Activated CD4-positive, alpha-beta memory T cell treated with anti-CD3 and anti-CD28 coated beads for 36 hours (primary cell): ENCODE measurements at regions not wholly inside any gene's neighbourhood (a gene's known extent, or its start where the extent isn't known, plus 50 kb on each side); places are given as distances from the start of the nearest gene placed in this dataset.

Experiments
- CTCF ChIA-PET: fragments of 350-600 bp; sonication (Branson Sonifier 250); formaldehyde crosslinking; loops from one replicate; lab custom pipeline; 2021; ENCODE audit warnings: antibody characterized with exemption, inconsistent platforms; lab: Charles Lee
- POLR2A ChIA-PET: fragments of 350-600 bp; sonication (Branson Sonifier 250); formaldehyde crosslinking; loops from one replicate; lab custom pipeline; 2021; ENCODE audit warnings: antibody characterized with exemption; lab: Charles Lee
- DNase-seq: peaks from one replicate; pipeline ENCODE4 v3.0.0-alpha.2; 2020
- H3K27ac Mint-ChIP-seq: one replicate; pipeline ENCODE4 v1.8.0; 2021; ENCODE audit warnings: mixed read lengths
- H3K27me3 Mint-ChIP-seq: one replicate; pipeline ENCODE4 v1.8.0; 2021; ENCODE audit warnings: mixed read lengths
- H3K36me3 Mint-ChIP-seq: one replicate; pipeline ENCODE4 v1.8.0; 2021; ENCODE audit warnings: mixed read lengths
- H3K4me1 Mint-ChIP-seq: one replicate; pipeline ENCODE4 v1.8.0; 2021; ENCODE audit warnings: low read depth, mixed read lengths
- H3K4me3 Mint-ChIP-seq: one replicate; pipeline ENCODE4 v1.8.0; 2021; ENCODE audit warnings: mild to moderate bottlenecking, mixed read lengths
- H3K9me3 Mint-ChIP-seq: one replicate; pipeline ENCODE4 v1.8.0; 2021; ENCODE audit warnings: mixed read lengths
- intact Hi-C: fragments of 100-400 bp; cut with micrococcal nuclease; formaldehyde crosslinking; loops from one replicate; pipeline ENCODE4 v1.15.1; 2023

DNA sequence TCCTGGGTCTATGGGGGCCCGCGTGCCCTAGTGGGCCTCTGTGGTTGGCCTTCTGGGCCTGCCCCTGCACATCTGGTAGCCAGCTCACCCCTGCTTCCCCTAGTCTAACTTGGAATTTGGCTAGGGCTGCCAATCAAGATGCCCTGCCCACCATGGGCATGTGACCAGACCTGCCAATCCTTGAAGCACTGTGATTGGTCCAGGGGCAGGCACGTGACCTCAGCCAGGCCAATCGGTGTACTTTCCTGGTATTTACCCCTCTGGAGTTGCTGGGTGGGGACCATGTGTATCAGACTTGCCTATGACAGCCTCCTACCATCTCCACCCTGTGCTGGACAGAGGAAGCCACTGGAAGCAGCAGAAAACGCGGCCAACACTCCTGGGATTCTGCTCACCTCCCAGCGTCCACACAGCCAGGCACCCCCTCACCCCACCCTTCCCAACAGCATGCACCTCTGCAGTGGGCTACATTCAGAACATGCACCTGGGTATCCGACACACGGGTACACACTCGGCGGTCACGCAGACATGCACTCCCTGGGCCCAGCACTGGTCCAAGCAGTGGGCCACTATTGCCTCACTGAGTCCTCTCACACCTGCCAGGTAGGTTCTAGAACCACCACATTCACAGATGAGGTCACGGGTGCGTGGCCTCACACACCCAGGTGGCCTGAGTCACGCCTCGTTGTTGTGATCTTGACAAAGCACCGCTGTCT lies 96.9 kb downstream of the RBFOX3 start:
- peaks cover 15% of the 10 kb centered on the region for H3K27me3 Mint-ChIP-seq
- DNase-seq = no peak
- H3K4me3 Mint-ChIP-seq = no peak overlapping the region
- ChIA-PET POLR2A (no interaction called here), CTCF (no interaction called here)
- no peak overlapping the region for H3K27ac Mint-ChIP-seq
- intact Hi-C loops = no loop called here
- no peaks in the 10 kb centered on the region for H3K4me1 Mint-ChIP-seq
- no peaks in the 10 kb centered on the region for H3K36me3 Mint-ChIP-seq
- peaks cover 3% of the 10 kb centered on the region for H3K9me3 Mint-ChIP-seq

DNA sequence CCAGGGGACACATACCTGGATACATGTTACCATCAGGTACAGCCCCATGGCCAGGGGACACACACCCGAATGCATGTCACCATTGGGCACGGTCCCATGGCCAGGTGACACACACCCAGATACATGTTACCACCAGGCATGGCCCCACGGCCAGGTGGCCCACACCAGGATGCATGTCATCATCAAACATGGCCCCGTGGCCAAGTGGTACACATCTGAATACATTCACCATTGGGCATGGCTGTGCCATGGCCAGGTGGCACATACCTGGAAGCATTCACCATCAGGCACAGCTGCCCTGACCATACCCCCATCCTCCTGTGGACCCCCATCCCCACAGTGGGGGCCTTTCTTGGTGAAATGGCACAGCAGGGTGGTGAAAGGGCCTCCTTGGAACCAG lies 97.6 kb downstream of the RBFOX3 start:
- ChIA-PET POLR2A (no interaction called here), CTCF (no interaction called here)
- Mint-ChIP-seq H3K4me3 (no peak overlapping the region), H3K4me1 (no peaks in the 10 kb centered on the region), H3K9me3 (peaks cover 3% of the 10 kb centered on the region), H3K27ac (no peak overlapping the region), H3K36me3 (no peaks in the 10 kb centered on the region), H3K27me3 (peaks cover 15% of the 10 kb centered on the region)
- DNase-seq = no peak
- intact Hi-C loops = no loop called here

DNA sequence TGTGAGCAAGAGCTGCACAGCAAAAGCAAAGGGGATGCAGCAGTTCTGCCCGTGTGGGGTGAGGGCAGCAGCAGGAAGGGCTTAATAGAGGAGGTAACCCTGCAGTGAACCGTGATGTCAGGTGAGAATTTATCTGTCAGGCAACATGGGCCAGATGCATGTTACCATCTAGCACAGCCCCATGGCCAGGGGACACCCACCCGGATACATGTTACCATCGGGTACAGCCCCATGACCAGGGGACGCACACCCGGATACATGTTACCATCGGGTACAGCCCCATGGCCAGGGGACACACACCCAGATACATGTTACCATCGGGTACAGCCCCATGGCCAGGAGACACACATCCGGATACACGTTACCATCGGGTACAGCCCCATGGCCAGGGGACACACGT lies 99.4 kb downstream of the RBFOX3 start:
- DNase-seq = no peak
- Mint-ChIP-seq H3K27me3 (peaks cover 7% of the 10 kb centered on the region), H3K27ac (no peak overlapping the region), H3K4me3 (no peak overlapping the region), H3K36me3 (no peaks in the 10 kb centered on the region), H3K4me1 (no peaks in the 10 kb centered on the region), H3K9me3 (peaks cover 3% of the 10 kb centered on the region)
- ChIA-PET CTCF (no interaction called here), POLR2A (no interaction called here)
- intact Hi-C loops = no loop called here

DNA sequence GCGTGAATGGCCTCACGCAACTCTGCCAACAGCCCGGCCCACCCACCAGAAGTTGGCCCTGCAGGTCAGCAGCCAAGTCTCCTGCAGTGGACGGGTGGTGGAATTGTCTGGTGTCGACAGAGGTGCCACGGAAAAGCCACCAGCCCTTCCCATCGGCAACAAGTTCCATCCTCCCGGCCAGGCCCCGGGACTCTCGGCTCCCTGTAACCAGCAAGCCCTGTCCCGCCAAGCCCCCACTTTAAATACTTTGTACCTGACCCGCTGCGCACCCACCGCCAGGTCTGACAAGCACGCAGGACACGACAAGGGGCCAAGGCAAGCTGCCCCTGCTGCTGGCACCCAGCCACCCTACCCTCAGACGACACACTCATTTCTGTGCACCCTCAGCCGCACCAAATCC lies 100.8 kb downstream of the RBFOX3 start:
- ChIA-PET POLR2A (no interaction called here), CTCF (no interaction called here)
- intact Hi-C loops = no loop called here
- Mint-ChIP-seq H3K27me3 (no peaks in the 10 kb centered on the region), H3K4me3 (no peak overlapping the region), H3K27ac (no peak overlapping the region), H3K4me1 (no peaks in the 10 kb centered on the region), H3K9me3 (peaks cover 3% of the 10 kb centered on the region), H3K36me3 (no peaks in the 10 kb centered on the region)
- DNase-seq = no peak

DNA sequence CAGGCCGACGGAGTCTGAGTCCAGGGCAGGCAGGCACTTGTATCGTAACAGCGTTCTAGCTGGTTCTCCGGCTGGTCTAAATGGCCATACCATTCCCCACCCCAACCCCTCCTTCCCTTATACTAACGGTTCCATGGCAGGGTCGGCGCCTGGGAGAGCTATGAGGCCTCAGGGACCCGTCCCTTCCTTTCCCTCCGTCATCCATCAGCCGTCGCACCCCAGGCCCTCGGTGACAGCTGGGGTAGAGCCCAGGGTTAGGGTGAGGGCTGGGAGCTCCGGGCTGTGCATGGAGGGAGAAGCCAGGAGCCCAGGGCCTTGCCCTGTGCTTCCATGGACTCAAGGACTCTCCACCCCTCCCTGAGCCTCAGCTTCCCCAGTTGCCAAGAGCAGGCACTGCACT lies 101.4 kb downstream of the RBFOX3 start:
- H3K4me3 Mint-ChIP-seq = no peak overlapping the region
- CTCF ChIA-PET = no interaction called here
- peaks cover 3% of the 10 kb centered on the region for H3K27me3 Mint-ChIP-seq
- H3K9me3 Mint-ChIP-seq = peaks cover 3% of the 10 kb centered on the region
- DNase-seq = no peak
- H3K36me3 Mint-ChIP-seq = no peaks in the 10 kb centered on the region
- POLR2A ChIA-PET = no interaction called here
- H3K4me1 Mint-ChIP-seq = no peaks in the 10 kb centered on the region
- no peak overlapping the region for H3K27ac Mint-ChIP-seq
- intact Hi-C loops = no loop called here

DNA sequence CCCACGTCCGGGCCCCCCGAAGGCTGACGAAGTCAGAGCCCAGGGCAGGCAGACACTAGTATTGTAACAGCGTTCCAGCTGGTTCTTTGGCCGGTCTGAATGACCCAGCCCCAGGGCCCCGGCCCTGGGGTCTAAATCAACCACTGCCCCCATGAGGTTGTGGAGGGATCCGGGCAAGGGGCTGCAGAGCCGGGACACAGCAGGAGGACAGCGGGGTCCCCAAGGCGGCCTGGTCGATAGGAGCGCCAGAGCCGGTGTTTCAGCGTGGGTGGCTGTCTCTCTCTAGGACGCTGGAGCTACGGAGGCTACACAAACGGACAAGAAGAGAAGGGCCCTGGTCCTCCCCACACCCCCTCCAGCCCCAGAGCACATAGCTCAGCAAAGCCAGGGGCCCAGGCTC lies 101.8 kb downstream of the RBFOX3 start:
- no peaks in the 10 kb centered on the region for H3K36me3 Mint-ChIP-seq
- POLR2A ChIA-PET = no interaction called here
- H3K9me3 Mint-ChIP-seq = peaks cover 3% of the 10 kb centered on the region
- intact Hi-C loops = no loop called here
- DNase-seq = no peak
- H3K4me3 Mint-ChIP-seq = no peak overlapping the region
- CTCF ChIA-PET = no interaction called here
- H3K4me1 Mint-ChIP-seq = no peaks in the 10 kb centered on the region
- H3K27ac Mint-ChIP-seq = no peak overlapping the region
- H3K27me3 Mint-ChIP-seq = peaks cover 4% of the 10 kb centered on the region

DNA sequence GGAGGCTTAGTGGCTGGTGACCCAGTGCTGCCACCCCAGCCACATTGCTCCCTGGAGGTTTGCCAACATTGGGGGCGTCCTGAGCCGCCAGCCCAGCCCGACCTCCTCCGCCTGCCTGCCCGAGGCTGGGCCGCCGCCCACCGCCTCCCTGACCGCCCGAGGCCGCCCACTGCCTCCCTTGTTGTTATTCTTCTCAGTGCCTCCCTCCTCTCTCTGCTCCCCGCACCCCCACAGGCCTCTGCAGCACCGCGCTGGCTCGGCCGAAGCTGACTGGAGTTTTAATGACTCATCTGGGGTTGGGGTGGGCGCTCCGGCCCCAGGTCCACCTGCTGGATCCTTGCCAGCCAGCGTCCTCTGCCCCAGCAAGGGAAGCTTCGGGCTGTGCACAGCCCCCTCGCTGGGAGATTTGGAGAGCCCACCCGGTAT lies 102.5 kb downstream of the RBFOX3 start:
- H3K27me3 Mint-ChIP-seq = peaks cover 6% of the 10 kb centered on the region
- H3K4me3 Mint-ChIP-seq = no peak overlapping the region
- no peaks in the 10 kb centered on the region for H3K36me3 Mint-ChIP-seq
- no peaks in the 10 kb centered on the region for H3K4me1 Mint-ChIP-seq
- no peak overlapping the region for H3K27ac Mint-ChIP-seq
- intact Hi-C loops = no loop called here
- ChIA-PET POLR2A (no interaction called here), CTCF (no interaction called here)
- DNase-seq = no peak
- H3K9me3 Mint-ChIP-seq = peaks cover 3% of the 10 kb centered on the region

DNA sequence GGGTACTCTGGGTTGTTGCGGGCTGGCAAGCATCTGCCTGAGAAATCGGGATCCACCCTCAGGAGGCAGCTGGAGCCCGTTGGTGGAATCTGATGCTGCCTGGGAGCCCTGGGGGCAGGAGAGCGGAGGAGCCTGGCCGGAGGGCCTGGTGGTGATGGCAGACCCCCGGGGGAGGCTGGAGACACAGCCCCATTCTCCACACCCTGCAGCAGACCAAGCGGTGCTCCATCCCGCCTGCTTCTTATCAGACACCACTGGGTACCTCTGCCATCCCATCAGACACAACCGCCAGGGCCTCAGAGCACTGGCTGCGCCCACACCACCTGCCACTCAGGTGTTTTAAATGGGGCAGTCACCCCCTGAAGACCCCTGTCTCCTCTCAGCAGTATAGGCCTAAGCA lies 103.9 kb downstream of the RBFOX3 start:
- CTCF ChIA-PET = no interaction called here

DNA sequence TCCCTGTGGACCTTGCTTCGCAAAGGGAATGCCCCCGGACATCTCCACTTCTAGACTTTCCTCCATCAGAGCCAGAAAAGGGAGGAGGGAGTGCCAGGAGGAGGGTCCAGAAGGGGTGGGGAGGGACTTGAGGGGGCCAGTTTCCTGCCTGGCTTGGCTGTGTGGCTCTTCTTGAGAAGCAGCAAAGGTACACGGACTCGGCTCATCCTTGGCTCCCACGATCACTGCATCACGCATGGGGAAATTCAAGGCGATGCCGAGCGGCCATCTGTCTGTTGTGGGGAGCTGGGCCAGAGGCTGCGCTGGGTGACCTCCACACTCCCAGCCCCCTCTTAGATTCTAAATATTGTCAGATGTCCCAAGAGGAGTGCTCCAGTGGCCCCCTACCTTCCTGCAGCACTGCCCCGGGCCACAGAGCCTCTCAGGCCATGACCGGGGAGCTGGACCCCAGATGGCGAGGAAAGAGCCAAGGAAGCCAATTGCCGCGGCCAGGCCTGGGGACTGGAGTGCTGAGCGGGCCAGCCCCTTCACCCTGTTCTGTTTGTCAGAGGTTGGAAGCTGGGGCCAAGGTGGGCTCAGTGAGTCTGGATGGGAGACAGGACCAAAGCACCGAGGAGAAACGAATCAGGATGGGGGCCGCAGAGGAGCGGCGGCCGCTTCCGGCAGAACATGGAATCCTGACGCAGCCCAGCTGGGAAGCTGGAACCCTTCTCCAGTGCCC lies 104.5 kb downstream of the RBFOX3 start:
- Mint-ChIP-seq H3K27me3 (peaks cover 18% of the 10 kb centered on the region), H3K4me1 (no peaks in the 10 kb centered on the region), H3K36me3 (no peaks in the 10 kb centered on the region), H3K9me3 (peaks cover 2% of the 10 kb centered on the region), H3K4me3 (no peak overlapping the region), H3K27ac (no peak overlapping the region)
- intact Hi-C loops = no loop called here
- POLR2A ChIA-PET = no interaction called here
- CTCF ChIA-PET = no interaction called here
- no peak for DNase-seq

More for the DNA sequence above, 103.9 kb downstream of the RBFOX3 start:
- intact Hi-C loops = no loop called here
- POLR2A ChIA-PET = no interaction called here
- H3K9me3 Mint-ChIP-seq = peaks cover 3% of the 10 kb centered on the region
- no peaks in the 10 kb centered on the region for H3K4me1 Mint-ChIP-seq
- no peak overlapping the region for H3K4me3 Mint-ChIP-seq
- no peak overlapping the region for H3K27ac Mint-ChIP-seq
- no peak for DNase-seq
- H3K36me3 Mint-ChIP-seq = no peaks in the 10 kb centered on the region
- H3K27me3 Mint-ChIP-seq = peaks cover 14% of the 10 kb centered on the region

DNA sequence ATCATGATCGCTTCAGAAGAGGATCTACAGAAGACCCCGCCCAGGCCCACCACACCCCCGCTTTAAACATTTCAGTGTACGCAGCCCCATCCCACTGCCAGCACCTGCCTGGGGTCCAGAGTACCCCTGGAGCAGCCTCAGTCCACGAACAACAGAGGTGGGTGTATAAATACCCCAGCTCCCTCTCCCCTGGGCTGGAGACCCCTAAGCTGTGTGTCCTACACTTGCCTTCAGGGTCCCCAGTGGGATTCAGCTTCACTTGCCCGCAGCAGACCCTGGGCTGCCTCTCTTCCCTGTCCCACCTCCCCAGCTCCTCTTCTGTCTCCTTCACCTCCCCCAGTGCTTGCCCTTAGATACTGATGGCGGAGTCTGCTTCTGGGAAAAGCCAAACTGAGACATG lies 105.7 kb downstream of the RBFOX3 start:
- Mint-ChIP-seq H3K4me1 (no peaks in the 10 kb centered on the region), H3K9me3 (no peaks in the 10 kb centered on the region), H3K36me3 (no peaks in the 10 kb centered on the region), H3K4me3 (no peak overlapping the region), H3K27me3 (peaks cover 25% of the 10 kb centered on the region), H3K27ac (no peak overlapping the region)
- ChIA-PET POLR2A (no interaction called here), CTCF (no interaction called here)
- DNase-seq = no peak
- intact Hi-C loops = no loop called here

DNA sequence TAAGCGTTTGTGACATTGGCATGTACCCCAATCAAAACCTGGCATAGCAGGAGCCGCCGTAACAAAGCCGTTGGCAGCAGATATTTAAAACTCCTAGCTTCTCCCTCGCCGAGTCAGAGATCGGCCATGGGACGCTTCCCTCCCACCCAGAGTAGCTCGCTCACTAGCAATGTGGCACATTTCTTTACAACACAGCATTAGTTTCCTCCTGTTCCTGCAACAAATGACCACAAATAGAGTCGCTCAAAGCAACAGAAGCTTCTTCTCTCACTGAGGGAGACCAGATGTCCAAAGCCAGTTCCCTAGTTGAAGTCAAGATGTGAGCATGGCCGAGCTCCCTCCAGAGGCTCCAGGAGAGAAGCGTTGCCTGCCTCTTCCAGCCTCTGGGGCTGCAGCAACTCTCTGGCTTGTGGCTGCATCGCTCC lies 106.7 kb downstream of the RBFOX3 start:
- Mint-ChIP-seq H3K27ac (no peak overlapping the region), H3K4me1 (no peaks in the 10 kb centered on the region), H3K27me3 (peaks cover 26% of the 10 kb centered on the region), H3K9me3 (no peaks in the 10 kb centered on the region), H3K4me3 (no peak overlapping the region), H3K36me3 (no peaks in the 10 kb centered on the region)
- CTCF ChIA-PET = no interaction called here
- intact Hi-C loops = no loop called here
- no peak for DNase-seq
- POLR2A ChIA-PET = no interaction called here

DNA sequence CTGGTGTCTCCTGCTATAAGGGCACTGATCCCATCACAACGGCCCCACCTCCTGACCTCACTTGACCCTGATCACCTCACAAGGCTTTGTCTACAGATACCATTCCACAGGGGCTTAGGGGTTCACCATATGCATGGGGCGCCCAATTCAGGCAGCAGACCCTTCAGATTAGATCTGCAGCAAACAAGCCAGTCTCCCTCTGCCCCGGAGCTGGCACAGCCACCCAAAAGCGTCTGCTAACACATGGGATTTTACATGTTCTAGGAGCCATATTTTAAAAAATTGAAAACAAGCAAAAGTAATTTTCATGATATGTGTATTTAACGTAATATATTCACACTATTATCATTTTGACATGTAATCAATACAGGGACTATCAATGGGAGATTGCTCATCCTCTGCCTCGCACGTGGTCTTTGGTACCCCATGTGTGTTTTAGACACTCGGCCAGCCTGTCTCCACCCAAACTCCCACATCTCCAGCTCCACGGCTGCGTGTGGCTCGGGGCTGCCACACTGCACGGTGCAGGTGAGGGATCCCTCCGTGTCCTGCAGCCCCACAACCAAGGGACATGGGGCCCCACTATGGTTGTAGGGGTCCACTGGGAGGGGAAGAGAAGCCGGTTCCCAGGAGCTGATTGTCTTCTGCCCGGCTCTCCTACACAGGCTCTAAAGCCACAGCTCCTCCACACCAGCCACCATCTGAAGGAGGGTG lies 107.6 kb downstream of the RBFOX3 start:
- CTCF ChIA-PET = no interaction called here

More for the DNA sequence above, 107.6 kb downstream of the RBFOX3 start:
- no peaks in the 10 kb centered on the region for H3K36me3 Mint-ChIP-seq
- H3K27ac Mint-ChIP-seq = no peak overlapping the region
- no peaks in the 10 kb centered on the region for H3K9me3 Mint-ChIP-seq
- H3K4me3 Mint-ChIP-seq = no peak overlapping the region
- intact Hi-C loops = no loop called here
- POLR2A ChIA-PET = no interaction called here
- no peak for DNase-seq
- peaks cover 27% of the 10 kb centered on the region for H3K27me3 Mint-ChIP-seq
- H3K4me1 Mint-ChIP-seq = no peaks in the 10 kb centered on the region
